ENCODE measurements at regions not wholly inside any gene's neighbourhood (a gene's known extent, or its start where the extent isn't known, plus 50 kb on each side); places are given as distances from the start of the nearest gene placed in this dataset.

GRCh38 chr5:68116408-68116807 is 99.1 kb upstream of the PIK3R1 start:
- no peaks in the 10 kb centered on the region for H3K4me1 Mint-ChIP-seq (ENCODE audit: unreplicated experiment)
- no peak overlapping the region for H3K27ac Mint-ChIP-seq (ENCODE audit: unreplicated experiment)
- DNase-seq (ENCODE audit: extremely low spot score, unreplicated experiment) = no peak
- no peaks in the 10 kb centered on the region for H3K9me3 Mint-ChIP-seq (ENCODE audit: unreplicated experiment)
- H3K27me3 Mint-ChIP-seq (ENCODE audit: unreplicated experiment) = peaks cover 52% of the 10 kb centered on the region
- no peaks in the 10 kb centered on the region for H3K36me3 Mint-ChIP-seq (ENCODE audit: unreplicated experiment)
- H3K4me3 Mint-ChIP-seq (ENCODE audit: unreplicated experiment) = no peak overlapping the region
- TF ChIP-seq CTCF (IDR thresholded peaks at IDR 0.05) = no peak

- no peak for DNase-seq (ENCODE audit: extremely low spot score, unreplicated experiment)
- H3K36me3 Mint-ChIP-seq (ENCODE audit: unreplicated experiment) = no peaks in the 10 kb centered on the region
- H3K4me3 Mint-ChIP-seq (ENCODE audit: unreplicated experiment) = no peak overlapping the region
- H3K27me3 Mint-ChIP-seq (ENCODE audit: unreplicated experiment) = peaks cover 46% of the 10 kb centered on the region
- H3K27ac Mint-ChIP-seq (ENCODE audit: unreplicated experiment) = no peak overlapping the region
- TF ChIP-seq CTCF (IDR thresholded peaks at IDR 0.05) = no peak
- no peaks in the 10 kb centered on the region for H3K9me3 Mint-ChIP-seq (ENCODE audit: unreplicated experiment)
- no peaks in the 10 kb centered on the region for H3K4me1 Mint-ChIP-seq (ENCODE audit: unreplicated experiment)
These were observed 100.0 kb upstream of the PIK3R1 start for GRCh38 chr5:68115584-68115983.

GRCh38 chr5:68114378-68115040 is 101.0 kb upstream of the PIK3R1 start:
- H3K4me1 Mint-ChIP-seq (ENCODE audit: unreplicated experiment) = no peaks in the 10 kb centered on the region
- DNase-seq (ENCODE audit: extremely low spot score, unreplicated experiment) = no peak
- H3K27ac Mint-ChIP-seq (ENCODE audit: unreplicated experiment) = no peak overlapping the region
- H3K9me3 Mint-ChIP-seq (ENCODE audit: unreplicated experiment) = no peaks in the 10 kb centered on the region
- H3K27me3 Mint-ChIP-seq (ENCODE audit: unreplicated experiment) = peaks cover 51% of the 10 kb centered on the region
- no peak overlapping the region for H3K4me3 Mint-ChIP-seq (ENCODE audit: unreplicated experiment)
- no peaks in the 10 kb centered on the region for H3K36me3 Mint-ChIP-seq (ENCODE audit: unreplicated experiment)
- TF ChIP-seq CTCF (IDR thresholded peaks at IDR 0.05) = no peak

- Mint-ChIP-seq H3K27ac (ENCODE audit: unreplicated experiment) (no peak overlapping the region), H3K27me3 (ENCODE audit: unreplicated experiment) (peaks cover 45% of the 10 kb centered on the region), H3K4me1 (ENCODE audit: unreplicated experiment) (no peaks in the 10 kb centered on the region), H3K9me3 (ENCODE audit: unreplicated experiment) (no peaks in the 10 kb centered on the region), H3K36me3 (ENCODE audit: unreplicated experiment) (no peaks in the 10 kb centered on the region), H3K4me3 (ENCODE audit: unreplicated experiment) (no peak overlapping the region)
- no peak for DNase-seq (ENCODE audit: extremely low spot score, unreplicated experiment)
- no peak for TF ChIP-seq CTCF (IDR thresholded peaks at IDR 0.05)
These were observed 102.9 kb upstream of the PIK3R1 start for GRCh38 chr5:68112658-68113057.

- no peak overlapping the region for H3K4me3 Mint-ChIP-seq (ENCODE audit: unreplicated experiment)
- no peak overlapping the region for H3K27ac Mint-ChIP-seq (ENCODE audit: unreplicated experiment)
- no peaks in the 10 kb centered on the region for H3K4me1 Mint-ChIP-seq (ENCODE audit: unreplicated experiment)
- no peak for TF ChIP-seq CTCF (IDR thresholded peaks at IDR 0.05)
- H3K9me3 Mint-ChIP-seq (ENCODE audit: unreplicated experiment) = no peaks in the 10 kb centered on the region
- H3K27me3 Mint-ChIP-seq (ENCODE audit: unreplicated experiment) = peaks cover 33% of the 10 kb centered on the region
- no peak for DNase-seq (ENCODE audit: extremely low spot score, unreplicated experiment)
- H3K36me3 Mint-ChIP-seq (ENCODE audit: unreplicated experiment) = no peaks in the 10 kb centered on the region
These were observed 104.7 kb upstream of the PIK3R1 start for GRCh38 chr5:68110894-68111293.

All from osteocyte (in vitro differentiated cells).